ENCODE measurements at regions not wholly inside any gene's neighbourhood (a gene's known extent, or its start where the extent isn't known, plus 50 kb on each side); places are given as distances from the start of the nearest gene placed in this dataset.
"Not testable (repeated sequence)": the region's sequence is repeated elsewhere in the genome, so short reads cannot be mapped to it uniquely, and the experiment has no call there.

DNA sequence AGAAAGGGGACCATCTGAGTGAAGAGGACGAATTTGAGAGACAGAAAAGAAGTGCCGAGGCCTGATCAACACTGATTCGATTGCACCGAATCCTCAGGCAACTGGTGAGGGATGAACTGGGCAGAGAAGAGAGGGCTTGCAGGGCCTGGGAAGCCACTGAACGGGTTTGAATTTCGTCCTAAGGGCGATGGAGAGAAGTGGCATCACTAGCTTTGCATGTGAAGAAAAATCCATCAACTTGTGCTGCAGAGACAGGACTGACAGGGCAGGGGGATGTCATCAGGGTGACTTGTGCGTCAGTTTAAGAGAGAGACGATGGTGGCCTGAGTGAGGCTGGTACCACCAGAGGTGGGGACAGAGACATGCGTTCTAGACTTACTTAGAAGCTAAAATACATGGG, 73.7 kb upstream of the SLC22A23 start:
- BruUV-seq (replicated peaks), result no TSS peak
- no peak for DNase-seq (ENCODE audit: low spot score)
- TF ChIP-seq, protein P1, sequence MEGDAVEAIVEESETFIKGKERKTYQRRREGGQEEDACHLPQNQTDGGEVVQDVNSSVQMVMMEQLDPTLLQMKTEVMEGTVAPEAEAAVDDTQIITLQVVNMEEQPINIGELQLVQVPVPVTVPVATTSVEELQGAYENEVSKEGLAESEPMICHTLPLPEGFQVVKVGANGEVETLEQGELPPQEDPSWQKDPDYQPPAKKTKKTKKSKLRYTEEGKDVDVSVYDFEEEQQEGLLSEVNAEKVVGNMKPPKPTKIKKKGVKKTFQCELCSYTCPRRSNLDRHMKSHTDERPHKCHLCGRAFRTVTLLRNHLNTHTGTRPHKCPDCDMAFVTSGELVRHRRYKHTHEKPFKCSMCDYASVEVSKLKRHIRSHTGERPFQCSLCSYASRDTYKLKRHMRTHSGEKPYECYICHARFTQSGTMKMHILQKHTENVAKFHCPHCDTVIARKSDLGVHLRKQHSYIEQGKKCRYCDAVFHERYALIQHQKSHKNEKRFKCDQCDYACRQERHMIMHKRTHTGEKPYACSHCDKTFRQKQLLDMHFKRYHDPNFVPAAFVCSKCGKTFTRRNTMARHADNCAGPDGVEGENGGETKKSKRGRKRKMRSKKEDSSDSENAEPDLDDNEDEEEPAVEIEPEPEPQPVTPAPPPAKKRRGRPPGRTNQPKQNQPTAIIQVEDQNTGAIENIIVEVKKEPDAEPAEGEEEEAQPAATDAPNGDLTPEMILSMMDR (conservative IDR thresholded peaks at IDR 0.05; ENCODE audit: low read length), result no peak
- no peak for TF ChIP-seq EZH2phosphoT487 (IDR thresholded peaks at IDR 0.05; ENCODE audit: borderline replicate concordance, low read depth, low read length)
- Histone ChIP-seq H2AFZ (ENCODE audit: low read length) (no peak overlapping the region), H3K9me2 (ENCODE audit: insufficient read depth, low read length) (no peaks in the 10 kb centered on the region), H3K4me3 (ENCODE audit: low read depth, low read length, poor library complexity, severe bottlenecking) (no peak overlapping the region), H3K27ac (ENCODE audit: low read depth, low read length, poor library complexity, severe bottlenecking) (no peak overlapping the region), H3K9me3 (ENCODE audit: low read length) (no peaks in the 10 kb centered on the region), H3K4me2 (ENCODE audit: low read length) (no peak overlapping the region), H4K20me1 (ENCODE audit: insufficient read depth, low read length) (no peaks in the 10 kb centered on the region), H3K36me3 (ENCODE audit: insufficient read depth, low read length) (no peaks in the 10 kb centered on the region), H3K79me2 (ENCODE audit: insufficient read depth, low read depth, low read length) (no peaks in the 10 kb centered on the region), H3K4me1 (ENCODE audit: insufficient read depth, low read length, poor library complexity, severe bottlenecking) (no peaks in the 10 kb centered on the region)
- intact Hi-C loops (cut with micrococcal nuclease; ENCODE audit: unreplicated experiment), result no loop called here
- POLR2A ChIA-PET, result no interaction called here
- CTCF ChIA-PET (ENCODE audit: unreplicated experiment), result no interaction called here

DNA sequence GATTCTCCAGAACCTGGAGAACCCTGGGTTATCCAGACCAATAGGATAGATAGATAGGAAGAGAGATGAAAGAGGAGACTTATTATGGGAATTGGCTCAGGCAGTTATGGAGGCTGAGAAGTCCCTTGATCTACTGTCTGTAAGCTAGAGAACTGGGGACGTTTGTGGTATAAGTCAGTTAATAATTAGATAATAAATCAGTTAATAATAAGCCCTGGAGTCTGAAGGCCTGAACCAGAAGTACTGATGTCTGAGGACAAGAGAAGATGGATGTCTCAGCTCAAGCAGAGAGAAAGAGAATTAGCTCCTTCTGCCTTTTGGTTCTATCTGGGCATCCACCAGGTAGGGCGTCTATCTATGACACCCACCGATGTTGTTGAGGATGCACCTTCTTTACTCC, 72.9 kb upstream of the SLC22A23 start:
- Histone ChIP-seq H3K9me2 (ENCODE audit: insufficient read depth, low read length) (no peaks in the 10 kb centered on the region), H3K36me3 (ENCODE audit: insufficient read depth, low read length) (no peaks in the 10 kb centered on the region), H3K27ac (ENCODE audit: low read depth, low read length, poor library complexity, severe bottlenecking) (no peak overlapping the region), H4K20me1 (ENCODE audit: insufficient read depth, low read length) (no peaks in the 10 kb centered on the region), H3K79me2 (ENCODE audit: insufficient read depth, low read depth, low read length) (no peaks in the 10 kb centered on the region), H3K4me3 (ENCODE audit: low read depth, low read length, poor library complexity, severe bottlenecking) (no peak overlapping the region), H3K4me2 (ENCODE audit: low read length) (no peak overlapping the region), H3K4me1 (ENCODE audit: insufficient read depth, low read length, poor library complexity, severe bottlenecking) (no peaks in the 10 kb centered on the region), H3K9me3 (ENCODE audit: low read length) (no peaks in the 10 kb centered on the region), H2AFZ (ENCODE audit: low read length) (no peak overlapping the region)
- ChIA-PET POLR2A (no interaction called here), CTCF (ENCODE audit: unreplicated experiment) (no interaction called here)
- BruUV-seq (replicated peaks), result no TSS peak
- intact Hi-C loops (cut with micrococcal nuclease; ENCODE audit: unreplicated experiment), result no loop called here
- no peak for DNase-seq (ENCODE audit: low spot score)
- TF ChIP-seq, protein P1 (conservative IDR thresholded peaks at IDR 0.05; ENCODE audit: low read length), result no peak
- TF ChIP-seq EZH2phosphoT487 (IDR thresholded peaks at IDR 0.05; ENCODE audit: borderline replicate concordance, low read depth, low read length), result no peak

DNA sequence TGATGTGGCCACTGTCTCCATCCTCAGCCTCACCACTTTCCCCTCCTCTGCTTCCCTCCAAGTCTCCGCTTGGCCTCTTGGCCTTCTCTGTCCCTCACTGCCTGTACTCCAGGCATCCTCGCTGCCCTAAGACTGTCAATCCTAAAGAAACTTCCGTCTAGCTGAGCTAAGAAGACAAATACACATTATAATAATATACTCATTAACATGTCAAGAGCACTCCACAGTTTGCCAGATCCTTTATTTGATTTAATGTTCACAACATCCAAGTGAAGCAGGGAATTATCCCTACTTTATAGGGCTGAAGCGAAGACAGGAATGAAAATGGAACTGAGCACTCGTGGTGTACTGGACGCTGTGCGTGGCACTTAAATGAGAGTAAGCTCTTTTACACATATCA, 72.4 kb upstream of the SLC22A23 start:
- TF ChIP-seq EZH2phosphoT487 (IDR thresholded peaks at IDR 0.05; ENCODE audit: borderline replicate concordance, low read depth, low read length), result no peak
- TF ChIP-seq, protein P1 (conservative IDR thresholded peaks at IDR 0.05; ENCODE audit: low read length), result no peak
- DNase-seq (ENCODE audit: low spot score), result no peak
- Histone ChIP-seq H4K20me1 (ENCODE audit: insufficient read depth, low read length) (no peaks in the 10 kb centered on the region), H2AFZ (ENCODE audit: low read length) (no peak overlapping the region), H3K4me3 (ENCODE audit: low read depth, low read length, poor library complexity, severe bottlenecking) (no peak overlapping the region), H3K9me3 (ENCODE audit: low read length) (no peaks in the 10 kb centered on the region), H3K9me2 (ENCODE audit: insufficient read depth, low read length) (no peaks in the 10 kb centered on the region), H3K4me2 (ENCODE audit: low read length) (no peak overlapping the region), H3K79me2 (ENCODE audit: insufficient read depth, low read depth, low read length) (no peaks in the 10 kb centered on the region), H3K27ac (ENCODE audit: low read depth, low read length, poor library complexity, severe bottlenecking) (no peak overlapping the region), H3K36me3 (ENCODE audit: insufficient read depth, low read length) (no peaks in the 10 kb centered on the region), H3K4me1 (ENCODE audit: insufficient read depth, low read length, poor library complexity, severe bottlenecking) (no peaks in the 10 kb centered on the region)
- intact Hi-C loops (cut with micrococcal nuclease; ENCODE audit: unreplicated experiment), result no loop called here
- BruUV-seq (replicated peaks), result no TSS peak
- ChIA-PET POLR2A (no interaction called here), CTCF (ENCODE audit: unreplicated experiment) (no interaction called here)

- H3K4me1 ChIP-seq (ENCODE audit: insufficient read depth, low read length, poor library complexity, severe bottlenecking); H3K9me2 ChIP-seq (ENCODE audit: insufficient read depth, low read length); CTCF ChIA-PET (ENCODE audit: unreplicated experiment); BruUV-seq (replicated peaks); H3K4me2 ChIP-seq (ENCODE audit: low read length); H3K9me3 ChIP-seq (ENCODE audit: low read length); H4K20me1 ChIP-seq (ENCODE audit: insufficient read depth, low read length); POLR2A ChIA-PET; intact Hi-C loops (cut with micrococcal nuclease; ENCODE audit: unreplicated experiment); H2AFZ ChIP-seq (ENCODE audit: low read length); H3K36me3 ChIP-seq (ENCODE audit: insufficient read depth, low read length); H3K79me2 ChIP-seq (ENCODE audit: insufficient read depth, low read depth, low read length); H3K27ac ChIP-seq (ENCODE audit: low read depth, low read length, poor library complexity, severe bottlenecking); DNase-seq (ENCODE audit: low spot score); H3K4me3 ChIP-seq (ENCODE audit: low read depth, low read length, poor library complexity, severe bottlenecking): not testable (repeated sequence)
These were observed 71.3 kb upstream of the SLC22A23 start for GRCh38 chr6:3528081-3528671.

Data from OCI-LY7 (cell line).